Spleen (tissue), 11 donors: ENCODE measurements at regions not wholly inside any gene's neighbourhood (a gene's known extent, or its start where the extent isn't known, plus 50 kb on each side); places are given as distances from the start of the nearest gene placed in this dataset.

ENCODE experiments used
- DNase-seq: peaks from one replicate; pipeline ENCODE4 v3.0.0-alpha.2; 2020
- H3K27ac ChIP-seq, 8 donors: fragments of 200-600 bp; sonication (generic) in 7 of 8; 1 replicate in 4 of 8; 2 replicates in 4 of 8; pipeline versions ENCODE4 v1.5.0 to v1.8.0; 2016 to 2021; ENCODE audit warnings: inconsistent platforms in 4 of 8, mild to moderate bottlenecking in 4 of 8, moderate library complexity in 1 of 8
- H3K27me3 ChIP-seq, 7 donors: fragments of 200-600 bp; sonication (generic) in 6 of 7; replicated peaks in 1 of 7; 1 replicate in 4 of 7; 2 replicates in 3 of 7; pipeline versions ENCODE4 v1.5.0 to v1.8.0; 2016 to 2021; ENCODE audit warnings: inconsistent platforms in 3 of 7, mild to moderate bottlenecking in 1 of 7
- H3K36me3 ChIP-seq, 6 donors: fragments of 200-600 bp; sonication (generic) in 5 of 6; 1 replicate in 4 of 6; 2 replicates in 2 of 6; pipeline versions ENCODE4 v1.5.0 to v1.8.0; 2016 to 2021; ENCODE audit warnings: inconsistent platforms in 2 of 6
- H3K4me1 ChIP-seq, 6 donors: fragments of 200-600 bp; sonication (generic) in 5 of 6; 1 replicate in 3 of 6; 2 replicates in 3 of 6; pipeline versions ENCODE4 v1.5.0 to v1.8.0; 2016 to 2021; ENCODE audit warnings: inconsistent platforms in 3 of 6
- H3K4me3 ChIP-seq, 8 donors: fragments of 200-600 bp; sonication (generic) in 7 of 8; 1 replicate in 4 of 8; 2 replicates in 4 of 8; pipeline versions ENCODE4 v1.5.0 to v1.8.0; 2016 to 2021; ENCODE audit warnings: inconsistent platforms in 4 of 8, mild to moderate bottlenecking in 4 of 8, moderate library complexity in 2 of 8
- H3K9me3 ChIP-seq, 8 donors: fragments of 200-600 bp; sonication (generic) in 7 of 8; 1 replicate in 4 of 8; 2 replicates in 4 of 8; pipeline versions ENCODE4 v1.5.0 to v1.8.0; 2016 to 2021; ENCODE audit warnings: inconsistent platforms in 4 of 8
- POLR2A ChIP-seq, 3 donors: fragments of 450-650 bp; IDR thresholded peaks; one replicate each; pipeline ENCODE4 v1.5.1; 2017; ENCODE audit warnings: antibody characterized with exemption in 3 of 3, mild to moderate bottlenecking in 1 of 3
- POLR2AphosphoS5 ChIP-seq, 3 donors: sonication (generic); formaldehyde crosslinking; IDR thresholded peaks; one replicate each; pipeline ENCODE4 v1.5.1; 2017; ENCODE audit warnings: antibody characterized with exemption in 3 of 3
- WGBS, 5 donors: extraction: QIAGEN DNeasy Blood & Tissue Kit in 3 of 5; methylation state at CpG; one replicate each; pipeline versions ENCODE4 v1.1.5 to v1.1.7; 2013 to 2018; 5-methylcytosine and 5-hydroxymethylcytosine counted together
- intact Hi-C: fragments of 100-400 bp; cut with DNase I; formaldehyde crosslinking; loops from one replicate; pipeline ENCODE4 v1.15.0; 2023; ENCODE audit warnings: low total_unique reads
- TF ChIP-seq, protein P1 (sequence below), 11 experiments: fragments of 200-600 bp in 7 of 11; fragments of 450-650 bp in 4 of 11; sonication (generic) in 4 of 11; IDR thresholded peaks in 8 of 11; conservative IDR thresholded peaks in 3 of 11; 1 replicate in 7 of 11; 2 replicates in 4 of 11; pipeline versions ENCODE4 v1.4.0 to v1.8.0; 2016 to 2021; ENCODE audit warnings: antibody characterized with exemption in 11 of 11, inconsistent platforms in 4 of 11, mild to moderate bottlenecking in 1 of 11
- donor health status: healthy with polysubstance abuse.
- donor health status: DM: no; HTN: no; CAD: no; lungs with moderate emphysema.
- donor health status: DM: no; HTN: no; CAD: no.
- donor health status: Bipolar disorder and iron deficiency.
- donor health status: healthy.
- donor health status: DM: no; HTN: no; CAD: no.
- donor health status: DM: yes; HTN: yes; CAD: no.

DNA sequence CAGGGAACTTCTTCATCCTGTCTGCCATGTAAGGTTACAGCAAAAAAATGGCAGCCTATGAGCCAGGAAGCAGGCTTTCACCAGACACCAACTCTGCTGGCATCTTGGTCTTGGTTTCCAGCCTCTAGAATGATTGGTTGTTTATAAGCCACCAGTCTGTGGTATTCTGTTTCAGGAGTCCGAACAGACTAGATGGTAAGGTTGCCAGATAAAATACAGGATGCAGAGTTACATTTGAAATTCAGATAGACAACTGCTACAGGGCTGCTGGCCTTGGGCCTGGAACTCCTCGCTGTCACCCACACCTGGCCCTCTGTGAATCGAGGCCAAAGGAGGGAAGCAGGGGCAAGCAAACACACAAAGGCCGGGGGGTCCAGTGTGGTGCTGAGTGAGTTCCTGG lies 478.8 kb upstream of the CCL2 start:
- no peak for TF ChIP-seq POLR2AphosphoS5 (IDR thresholded peaks at IDR 0.05)
- no peak for TF ChIP-seq POLR2A (IDR thresholded peaks at IDR 0.05)
- TF ChIP-seq, protein P1, sequence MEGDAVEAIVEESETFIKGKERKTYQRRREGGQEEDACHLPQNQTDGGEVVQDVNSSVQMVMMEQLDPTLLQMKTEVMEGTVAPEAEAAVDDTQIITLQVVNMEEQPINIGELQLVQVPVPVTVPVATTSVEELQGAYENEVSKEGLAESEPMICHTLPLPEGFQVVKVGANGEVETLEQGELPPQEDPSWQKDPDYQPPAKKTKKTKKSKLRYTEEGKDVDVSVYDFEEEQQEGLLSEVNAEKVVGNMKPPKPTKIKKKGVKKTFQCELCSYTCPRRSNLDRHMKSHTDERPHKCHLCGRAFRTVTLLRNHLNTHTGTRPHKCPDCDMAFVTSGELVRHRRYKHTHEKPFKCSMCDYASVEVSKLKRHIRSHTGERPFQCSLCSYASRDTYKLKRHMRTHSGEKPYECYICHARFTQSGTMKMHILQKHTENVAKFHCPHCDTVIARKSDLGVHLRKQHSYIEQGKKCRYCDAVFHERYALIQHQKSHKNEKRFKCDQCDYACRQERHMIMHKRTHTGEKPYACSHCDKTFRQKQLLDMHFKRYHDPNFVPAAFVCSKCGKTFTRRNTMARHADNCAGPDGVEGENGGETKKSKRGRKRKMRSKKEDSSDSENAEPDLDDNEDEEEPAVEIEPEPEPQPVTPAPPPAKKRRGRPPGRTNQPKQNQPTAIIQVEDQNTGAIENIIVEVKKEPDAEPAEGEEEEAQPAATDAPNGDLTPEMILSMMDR (IDR thresholded peaks at IDR 0.05 in 8 of 11, conservative IDR thresholded peaks at IDR 0.05 in 3 of 11) = no peak
- Histone ChIP-seq H3K4me1 (no peaks in the 10 kb centered on the region), H3K4me3 (no peak overlapping the region), H3K9me3 (no peaks in the 10 kb centered on the region), H3K36me3 (no peaks in the 10 kb centered on the region), H3K27ac (no peak overlapping the region), H3K27me3 (peaks cover 0 to 34% (median 5%) of the 10 kb centered on the region in 7 donors)
- WGBS, 5 donors = 66 to 89% (median 82%) methylated on average over 4 of the region's 4 CpGs
- DNase-seq = no peak
- intact Hi-C loops = loop anchor here (5.0 kb wide), 1 partner anchor 371 kb away; no protein-coding TSS in a partner anchor

DNA sequence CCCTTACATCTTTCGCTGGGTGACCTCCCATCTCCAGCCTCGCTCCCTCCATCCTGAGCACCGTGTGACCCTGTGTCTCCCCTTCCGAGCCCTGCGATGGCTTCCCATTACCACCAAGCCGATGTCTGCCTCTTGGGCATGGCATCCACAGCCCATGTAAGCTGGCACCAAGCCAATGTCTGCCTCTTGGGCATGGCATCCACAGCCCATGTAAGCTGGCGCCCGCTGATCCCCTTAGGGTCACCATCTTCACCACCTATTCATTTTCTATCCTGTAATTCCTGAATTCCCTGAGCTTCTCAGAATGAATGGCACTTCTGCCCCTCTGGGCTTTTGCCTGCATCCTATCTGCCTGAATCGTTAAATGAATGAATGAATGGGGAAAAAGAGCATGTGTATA lies 478.2 kb upstream of the CCL2 start:
- no peaks in the 10 kb centered on the region for H3K4me1 ChIP-seq
- 90 to 96% (median 91%) methylated on average over 9 of the region's 9 CpGs for WGBS, 5 donors
- H3K9me3 ChIP-seq = no peaks in the 10 kb centered on the region
- no peak for DNase-seq
- no peak overlapping the region for H3K4me3 ChIP-seq
- intact Hi-C loops = loop anchor here (5.0 kb wide), 1 partner anchor 370 kb away; no protein-coding TSS in a partner anchor
- H3K27me3 ChIP-seq = peaks cover 0 to 37% (median 5%) of the 10 kb centered on the region in 7 donors
- H3K27ac ChIP-seq = no peak overlapping the region
- no peaks in the 10 kb centered on the region for H3K36me3 ChIP-seq
- TF ChIP-seq POLR2A (IDR thresholded peaks at IDR 0.05) (no peak), POLR2AphosphoS5 (IDR thresholded peaks at IDR 0.05) (no peak)
- TF ChIP-seq, protein P1 (IDR thresholded peaks at IDR 0.05 in 8 of 11, conservative IDR thresholded peaks at IDR 0.05 in 3 of 11) = no peak

DNA sequence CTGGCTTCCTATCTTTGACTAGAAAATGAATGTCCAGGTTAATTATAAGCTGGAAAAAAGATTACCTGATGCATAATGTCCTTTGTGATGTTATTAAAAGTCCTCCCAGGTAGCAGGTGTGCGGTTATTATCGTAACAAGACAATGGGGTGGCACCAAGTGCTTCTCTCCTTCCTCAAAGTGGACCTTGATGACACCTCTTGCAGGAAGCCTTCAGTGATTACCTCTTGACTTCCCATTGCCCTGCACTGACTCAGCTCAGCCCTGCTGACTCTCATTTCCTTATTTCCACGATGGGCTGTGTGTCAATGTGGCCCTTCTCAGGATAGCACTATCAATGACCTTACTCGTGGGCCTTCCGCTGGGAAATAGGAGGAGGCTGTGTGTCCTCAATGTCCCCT lies 477.4 kb upstream of the CCL2 start:
- TF ChIP-seq POLR2AphosphoS5 (IDR thresholded peaks at IDR 0.05) = no peak
- TF ChIP-seq, protein P1 (IDR thresholded peaks at IDR 0.05 in 8 of 11, conservative IDR thresholded peaks at IDR 0.05 in 3 of 11) = no peak
- TF ChIP-seq POLR2A (IDR thresholded peaks at IDR 0.05) = no peak
- Histone ChIP-seq H3K27ac (no peak overlapping the region), H3K4me1 (no peaks in the 10 kb centered on the region), H3K36me3 (no peaks in the 10 kb centered on the region), H3K27me3 (peaks cover 0 to 41% (median 5%) of the 10 kb centered on the region in 7 donors), H3K4me3 (no peak overlapping the region), H3K9me3 (no peaks in the 10 kb centered on the region)
- intact Hi-C loops = loop anchor here (5.0 kb wide), 1 partner anchor 370 kb away; no protein-coding TSS in a partner anchor
- 73 to 78% (median 76%) methylated on average over 5 of the region's 5 CpGs for WGBS, 5 donors
- DNase-seq = no peak

DNA sequence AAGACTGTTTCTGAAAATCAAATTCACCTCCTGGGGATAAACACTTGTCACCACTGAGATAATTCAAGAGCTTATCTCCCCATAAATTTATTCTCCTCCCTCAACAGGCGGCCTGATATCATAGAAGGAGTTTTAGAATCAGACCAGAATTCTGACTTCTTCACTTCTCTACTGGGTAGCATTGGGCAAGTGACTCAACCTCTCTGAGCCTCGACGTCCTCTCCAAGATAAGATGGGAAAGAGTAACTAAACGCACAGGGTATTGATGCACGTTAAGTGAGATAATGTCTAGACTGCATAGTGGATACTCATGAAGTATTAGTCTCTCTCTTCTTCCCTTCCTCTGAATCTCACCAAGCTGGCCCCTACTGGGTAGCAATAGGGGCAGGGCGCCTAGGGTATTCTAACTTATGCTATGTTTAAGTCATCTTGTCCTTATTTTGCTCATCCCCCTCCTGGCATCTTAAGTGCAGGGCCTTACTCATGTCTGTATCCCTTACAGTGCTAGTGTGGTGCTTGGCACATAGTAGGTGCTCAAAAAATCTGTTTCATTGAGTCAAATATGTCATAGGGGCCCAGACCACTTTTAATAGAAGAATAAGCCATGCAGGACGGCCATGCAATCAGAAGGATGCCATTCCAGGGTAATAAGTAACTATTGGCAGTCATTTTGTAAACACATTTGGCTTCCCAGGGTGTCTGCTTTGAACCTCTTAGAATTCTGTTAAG lies 476.4 kb upstream of the CCL2 start:
- DNase-seq = no peak
- WGBS, 5 donors = 71 to 77% (median 76%) methylated on average over 7 of the region's 7 CpGs
- H3K9me3 ChIP-seq = no peaks in the 10 kb centered on the region
- intact Hi-C loops = loop anchor here (5.0 kb wide), 1 partner anchor 369 kb away; no protein-coding TSS in a partner anchor
- no peaks in the 10 kb centered on the region for H3K36me3 ChIP-seq
- H3K4me3 ChIP-seq = no peak overlapping the region
- TF ChIP-seq, protein P1 (IDR thresholded peaks at IDR 0.05 in 8 of 11, conservative IDR thresholded peaks at IDR 0.05 in 3 of 11) = no peak
- no peak for TF ChIP-seq POLR2AphosphoS5 (IDR thresholded peaks at IDR 0.05)
- no peak for TF ChIP-seq POLR2A (IDR thresholded peaks at IDR 0.05)
- H3K27ac ChIP-seq = no peak overlapping the region
- no peaks in the 10 kb centered on the region for H3K4me1 ChIP-seq
- H3K27me3 ChIP-seq = peaks cover 0 to 46% (median 5%) of the 10 kb centered on the region in 7 donors
